GM18499 (cell line): ENCODE measurements at regions not wholly inside any gene's neighbourhood (a gene's known extent, or its start where the extent isn't known, plus 50 kb on each side); places are given as distances from the start of the nearest gene placed in this dataset.

Source experiments
- ATAC-seq: cut with Tn5 transposase; IDR thresholded peaks from one replicate; pipeline ENCODE4 v1.9.1; 2021; ENCODE audit warnings: moderate number of reproducible peaks; ENCODE audit not compliant: insufficient read depth, unreplicated experiment

- ATAC-seq, result no peak
These were observed 311.3 kb downstream of the MYCN start for GRCh38 chr2:16251511-16252225.

GRCh38 chr2:16250886-16251285 lies 310.5 kb downstream of the MYCN start:
- no peak for ATAC-seq

GRCh38 chr2:16250466-16250865 lies 310.1 kb downstream of the MYCN start:
- no peak for ATAC-seq

- no peak for ATAC-seq
These were observed 309.7 kb downstream of the MYCN start for GRCh38 chr2:16250056-16250425.

- ATAC-seq, result no peak
These were observed 309.1 kb downstream of the MYCN start for GRCh38 chr2:16249246-16250055.

GRCh38 chr2:16248571-16249105 lies 308.3 kb downstream of the MYCN start:
- no peak for ATAC-seq

- no peak for ATAC-seq
These were observed 307.2 kb downstream of the MYCN start for GRCh38 chr2:16247326-16248122.

- ATAC-seq, result no peak
These were observed 306.6 kb downstream of the MYCN start for GRCh38 chr2:16246911-16247310.

GRCh38 chr2:16246281-16246850 lies 306.0 kb downstream of the MYCN start:
- no peak for ATAC-seq

GRCh38 chr2:16245481-16246054 lies 305.2 kb downstream of the MYCN start:
- ATAC-seq, result no peak

- ATAC-seq, result no peak
These were observed 304.6 kb downstream of the MYCN start for GRCh38 chr2:16244966-16245320.

- no peak for ATAC-seq
These were observed 304.0 kb downstream of the MYCN start for GRCh38 chr2:16244153-16244965.

GRCh38 chr2:16243411-16243996 lies 303.2 kb downstream of the MYCN start:
- ATAC-seq, result no peak

GRCh38 chr2:16242906-16243305 lies 302.6 kb downstream of the MYCN start:
- ATAC-seq, result no peak

GRCh38 chr2:16241166-16242160 lies 301.1 kb downstream of the MYCN start:
- ATAC-seq, result no peak

- ATAC-seq, result no peak
These were observed 300.1 kb downstream of the MYCN start for GRCh38 chr2:16240402-16240801.

- ATAC-seq, result no peak
These were observed 299.0 kb downstream of the MYCN start for GRCh38 chr2:16239296-16239850.
